HFF-Myc (cell line): ENCODE measurements at regions not wholly inside any gene's neighbourhood (a gene's known extent, or its start where the extent isn't known, plus 50 kb on each side); places are given as distances from the start of the nearest gene placed in this dataset.
"Not testable (repeated sequence)": the region's sequence is repeated elsewhere in the genome, so short reads cannot be mapped to it uniquely, and the experiment has no call there.

Source experiments
- DNase-seq: peaks from one replicate; pipeline ENCODE4 v3.0.0-alpha.2; 2011; ENCODE audit warnings: low read depth; ENCODE audit errors: extremely low read depth
- H3K4me3 ChIP-seq: replicated peaks from 2 replicates; pipeline ENCODE4 v1.5.1; 2011; ENCODE audit warnings: low read depth, mild to moderate bottlenecking, control low read depth, low read length
- TF ChIP-seq, protein P1 (sequence below): IDR thresholded peaks from 2 replicates; pipeline ENCODE4 v1.5.1; 2012; ENCODE audit warnings: mild to moderate bottlenecking, low read depth, low read length, control low read depth; ENCODE audit errors: missing control alignments

DNA sequence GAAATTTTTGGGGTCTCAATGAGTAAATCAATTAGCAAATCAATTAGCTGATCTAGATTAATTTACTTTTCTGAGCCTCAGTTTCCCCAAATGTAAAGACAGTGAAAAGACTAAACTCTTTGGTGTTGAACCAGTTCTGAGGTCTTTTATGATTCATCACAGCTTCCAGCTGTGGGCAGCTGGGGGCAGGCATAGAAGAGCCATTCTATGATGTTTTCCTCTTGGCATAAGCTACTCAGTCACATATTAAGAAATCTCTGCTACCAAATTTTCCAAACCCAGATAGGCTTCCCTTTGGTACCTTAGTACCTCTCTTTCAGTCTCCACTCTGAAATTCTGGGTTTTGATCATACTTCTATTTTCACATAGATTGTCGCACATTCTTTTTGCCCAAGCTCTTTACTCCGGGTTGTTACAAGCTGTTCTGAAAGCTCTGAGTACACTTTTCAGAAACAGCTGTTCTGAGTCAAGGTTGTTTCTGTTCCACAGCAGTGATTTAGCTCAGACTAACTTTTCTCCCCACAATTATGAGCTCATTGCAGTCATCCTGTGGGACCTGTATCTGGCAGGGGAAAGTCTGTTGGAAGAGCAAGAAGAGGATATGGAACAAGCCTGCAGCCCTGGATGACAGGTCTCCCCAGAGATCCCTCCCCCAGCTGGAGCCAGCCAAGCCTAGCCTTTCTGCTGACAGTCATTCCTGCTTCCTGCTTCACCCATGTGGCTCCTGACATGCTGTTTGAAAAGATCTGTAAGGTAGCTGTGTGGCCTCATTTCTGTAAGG lies 599.6 kb upstream of the GHITM start:
- H3K4me3 ChIP-seq, result no peak overlapping the region
- TF ChIP-seq, protein P1, sequence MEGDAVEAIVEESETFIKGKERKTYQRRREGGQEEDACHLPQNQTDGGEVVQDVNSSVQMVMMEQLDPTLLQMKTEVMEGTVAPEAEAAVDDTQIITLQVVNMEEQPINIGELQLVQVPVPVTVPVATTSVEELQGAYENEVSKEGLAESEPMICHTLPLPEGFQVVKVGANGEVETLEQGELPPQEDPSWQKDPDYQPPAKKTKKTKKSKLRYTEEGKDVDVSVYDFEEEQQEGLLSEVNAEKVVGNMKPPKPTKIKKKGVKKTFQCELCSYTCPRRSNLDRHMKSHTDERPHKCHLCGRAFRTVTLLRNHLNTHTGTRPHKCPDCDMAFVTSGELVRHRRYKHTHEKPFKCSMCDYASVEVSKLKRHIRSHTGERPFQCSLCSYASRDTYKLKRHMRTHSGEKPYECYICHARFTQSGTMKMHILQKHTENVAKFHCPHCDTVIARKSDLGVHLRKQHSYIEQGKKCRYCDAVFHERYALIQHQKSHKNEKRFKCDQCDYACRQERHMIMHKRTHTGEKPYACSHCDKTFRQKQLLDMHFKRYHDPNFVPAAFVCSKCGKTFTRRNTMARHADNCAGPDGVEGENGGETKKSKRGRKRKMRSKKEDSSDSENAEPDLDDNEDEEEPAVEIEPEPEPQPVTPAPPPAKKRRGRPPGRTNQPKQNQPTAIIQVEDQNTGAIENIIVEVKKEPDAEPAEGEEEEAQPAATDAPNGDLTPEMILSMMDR, result no peak
- no peak for DNase-seq

DNA sequence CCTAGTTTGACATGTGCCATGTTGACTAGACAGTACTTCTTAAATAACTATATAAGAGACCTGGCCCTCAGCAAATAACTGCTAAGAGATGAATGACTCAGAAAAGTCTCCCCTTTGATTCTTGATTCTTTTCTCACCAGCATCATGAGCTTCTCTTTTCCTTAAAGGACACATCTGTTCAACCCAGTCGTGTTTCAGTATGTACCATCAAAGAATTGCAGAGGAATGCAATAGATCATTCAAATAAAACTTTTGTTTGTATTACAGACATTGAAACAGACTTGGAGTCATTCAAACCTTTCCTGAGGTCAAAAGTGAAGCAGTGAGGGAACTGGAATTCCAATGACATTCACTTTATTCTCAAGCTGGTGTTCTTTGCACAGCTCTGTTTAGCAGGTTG lies 598.3 kb upstream of the GHITM start:
- TF ChIP-seq, protein P1, result no peak

GRCh38 chr10:83542774-83543411 lies 596.4 kb upstream of the GHITM start:
- TF ChIP-seq, protein P1, result no peak
- no peak overlapping the region for H3K4me3 ChIP-seq
- no peak for DNase-seq

More for the DNA sequence above, 598.3 kb upstream of the GHITM start:
- DNase-seq, result no peak
- H3K4me3 ChIP-seq, result no peak overlapping the region

GRCh38 chr10:83543691-83544462 lies 595.4 kb upstream of the GHITM start:
- no peak for DNase-seq

DNA sequence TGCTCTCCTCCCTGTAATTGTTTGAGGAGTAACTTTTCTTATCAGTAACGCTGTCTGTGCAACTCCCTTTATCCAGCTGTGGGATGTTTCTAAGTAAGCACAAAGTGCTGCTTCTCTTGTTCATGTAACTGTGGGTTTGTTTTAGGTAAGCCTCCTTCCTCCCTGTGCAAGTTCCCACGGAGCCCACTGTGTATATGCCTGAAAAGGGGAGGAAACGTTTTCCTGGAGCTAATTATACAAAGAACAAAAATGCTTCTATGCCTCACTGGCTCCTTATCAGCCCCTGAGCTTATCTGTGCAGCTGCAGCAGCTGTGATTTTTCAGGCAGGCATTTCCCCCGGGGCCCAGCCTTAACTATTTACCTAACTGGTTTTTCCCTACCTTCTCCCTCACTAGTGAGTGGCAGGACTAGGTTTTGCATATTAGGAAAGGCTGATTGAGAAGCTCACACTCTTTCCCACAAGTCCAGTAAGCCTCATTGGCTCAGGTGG lies 593.4 kb upstream of the GHITM start:
- TF ChIP-seq, protein P1, result no peak
- H3K4me3 ChIP-seq, result no peak overlapping the region
- DNase-seq, result no peak

More at GRCh38 chr10:83543691-83544462, 595.4 kb upstream of the GHITM start:
- H3K4me3 ChIP-seq, result no peak overlapping the region
- TF ChIP-seq, protein P1, result no peak

GRCh38 chr10:83551190-83551589 lies 588.1 kb upstream of the GHITM start:
- DNase-seq, H3K4me3 ChIP-seq: not testable (repeated sequence)

DNA sequence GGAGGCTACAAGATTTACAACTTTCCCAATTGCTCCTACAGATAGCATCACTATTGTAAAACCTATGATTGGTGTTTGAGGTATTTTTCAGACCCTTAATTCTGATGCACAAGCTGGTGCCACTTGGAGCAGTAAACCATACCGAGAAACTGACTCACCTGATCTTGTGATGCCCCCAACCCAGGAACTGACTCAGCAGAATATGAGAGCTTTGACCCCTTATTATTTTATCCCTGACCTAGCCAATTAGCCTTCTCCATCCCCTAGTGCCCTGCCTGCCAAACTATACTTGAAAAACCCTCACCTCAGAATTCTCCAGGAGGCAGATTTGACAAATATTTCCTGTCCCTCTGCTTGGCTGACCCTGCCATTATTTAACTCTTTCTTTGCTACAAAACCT lies 585.9 kb upstream of the GHITM start:
- TF ChIP-seq, protein P1, result no peak
- no peak overlapping the region for H3K4me3 ChIP-seq
- DNase-seq, result no peak
